HEK293 (cell line): ENCODE measurements at regions not wholly inside any gene's neighbourhood (a gene's known extent, or its start where the extent isn't known, plus 50 kb on each side); places are given as distances from the start of the nearest gene placed in this dataset.
"Not testable (repeated sequence)": the region's sequence is repeated elsewhere in the genome, so short reads cannot be mapped to it uniquely, and the experiment has no call there.

Source experiments
- CTCF ChIA-PET: fragments of 350-600 bp; formaldehyde crosslinking; extraction: SDS; loops from one replicate; lab custom pipeline; 2021; ENCODE audit warnings: antibody characterized with exemption; lab: Yijun Ruan, JAX
- POLR2A ChIA-PET: fragments of 300-600 bp; formaldehyde crosslinking; extraction: SDS; loops from one replicate; lab custom pipeline; 2020; ENCODE audit warnings: antibody characterized with exemption, inconsistent platforms; lab: Yijun Ruan, JAX
- H3K27ac ChIP-seq: fragments of 200-500 bp; sonication (Bioruptor generic); 2 replicates; pipeline ENCODE4 v1.5.1; 2014; ENCODE audit warnings: low read depth, low read length, control low read depth, inconsistent platforms; ENCODE audit errors: extremely low read depth
- H3K36me3 ChIP-seq, 2 experiments: fragments of 200-500 bp in 1 of 2; sonication (Bioruptor generic) in 1 of 2; 1 replicate in 1 of 2; 2 replicates in 1 of 2; pipeline ENCODE4 v1.5.1; 2014 to 2017; ENCODE audit warnings: inconsistent platforms in 2 of 2, low read length in 2 of 2; ENCODE audit not compliant: control insufficient read depth in 2 of 2, insufficient read depth in 1 of 2
- H3K4me1 ChIP-seq: fragments of 200-500 bp; sonication (Bioruptor generic); 2 replicates; pipeline ENCODE4 v1.5.1; 2014; ENCODE audit warnings: mild to moderate bottlenecking, low read length, inconsistent platforms; ENCODE audit not compliant: control insufficient read depth, insufficient read depth
- H3K4me3 ChIP-seq: 2 replicates; pipeline ENCODE4 v1.5.1; 2011; ENCODE audit warnings: low read depth, mild to moderate bottlenecking, control low read depth, low read length, moderate library complexity
- H3K9me3 ChIP-seq: fragments of 200-500 bp; sonication (Bioruptor generic); 2 replicates; pipeline ENCODE4 v1.5.1; 2014; ENCODE audit warnings: low read depth, low read length, inconsistent platforms; ENCODE audit not compliant: control insufficient read depth, insufficient read depth
- FEZF1 ChIP-seq: fragments of 450-650 bp; formaldehyde crosslinking; IDR thresholded peaks from 2 replicates; pipeline ENCODE4 v1.5.1; 2016; ENCODE audit warnings: missing biosample characterization, missing genetic modification characterization
- RBAK ChIP-seq: fragments of 450-650 bp; formaldehyde crosslinking; IDR thresholded peaks from 2 replicates; pipeline ENCODE4 v1.5.1; 2016; ENCODE audit warnings: missing biosample characterization, missing genetic modification characterization
- SALL2 ChIP-seq: fragments of 450-650 bp; formaldehyde crosslinking; IDR thresholded peaks from 2 replicates; pipeline ENCODE4 v1.5.0; 2017; ENCODE audit warnings: missing biosample characterization, mild to moderate bottlenecking, missing genetic modification characterization, borderline replicate concordance
- YY2 ChIP-seq: fragments of 450-650 bp; formaldehyde crosslinking; IDR thresholded peaks from 2 replicates; pipeline ENCODE4 v1.5.1; 2016; ENCODE audit warnings: missing biosample characterization, missing genetic modification characterization
- ZBTB17 ChIP-seq: fragments of 450-650 bp; formaldehyde crosslinking; IDR thresholded peaks from 2 replicates; pipeline ENCODE4 v1.5.1; 2016; ENCODE audit warnings: missing biosample characterization, missing genetic modification characterization
- ZBTB48 ChIP-seq: fragments of 450-650 bp; formaldehyde crosslinking; IDR thresholded peaks from 2 replicates; pipeline ENCODE4 v1.5.1; 2016; ENCODE audit warnings: missing biosample characterization, missing genetic modification characterization
- ZNF10 ChIP-seq: fragments of 450-650 bp; formaldehyde crosslinking; IDR thresholded peaks from 2 replicates; pipeline ENCODE4 v1.5.1; 2017; ENCODE audit warnings: missing biosample characterization, missing genetic modification characterization
- ZNF114 ChIP-seq: fragments of 450-650 bp; formaldehyde crosslinking; IDR thresholded peaks from 2 replicates; pipeline ENCODE4 v1.5.0; 2017; ENCODE audit warnings: missing biosample characterization, missing genetic modification characterization
- ZNF133 ChIP-seq: fragments of 450-650 bp; formaldehyde crosslinking; IDR thresholded peaks from 2 replicates; pipeline ENCODE4 v1.5.1; 2016; ENCODE audit warnings: missing biosample characterization, missing genetic modification characterization
- ZNF248 ChIP-seq: fragments of 450-650 bp; formaldehyde crosslinking; IDR thresholded peaks from 2 replicates; pipeline ENCODE4 v1.5.1; 2017; ENCODE audit warnings: missing biosample characterization, missing genetic modification characterization
- ZNF302 ChIP-seq: fragments of 450-650 bp; formaldehyde crosslinking; IDR thresholded peaks from 2 replicates; pipeline ENCODE4 v1.5.1; 2016; ENCODE audit warnings: missing biosample characterization, missing genetic modification characterization, low read depth
- ZNF366 ChIP-seq: fragments of 450-650 bp; formaldehyde crosslinking; conservative IDR thresholded peaks from 2 replicates; pipeline ENCODE4 v1.5.1; 2016; ENCODE audit warnings: missing biosample characterization, missing genetic modification characterization
- ZNF423 ChIP-seq: fragments of 450-650 bp; formaldehyde crosslinking; IDR thresholded peaks from 2 replicates; pipeline ENCODE4 v1.5.1; 2016; ENCODE audit warnings: missing biosample characterization, missing genetic modification characterization
- ZNF560 ChIP-seq: fragments of 450-650 bp; formaldehyde crosslinking; IDR thresholded peaks from 2 replicates; pipeline ENCODE4 v1.5.1; 2017; ENCODE audit warnings: missing biosample characterization, missing genetic modification characterization, borderline replicate concordance
- ZNF623 ChIP-seq: fragments of 450-650 bp; formaldehyde crosslinking; IDR thresholded peaks from 2 replicates; pipeline ENCODE4 v1.5.1; 2016; ENCODE audit warnings: missing biosample characterization, missing genetic modification characterization
- ZNF660 ChIP-seq: fragments of 450-650 bp; IDR thresholded peaks from 2 replicates; pipeline ENCODE4 v1.5.1; 2018; ENCODE audit warnings: missing biosample characterization, mild to moderate bottlenecking, missing genetic modification characterization
- ZNF707 ChIP-seq: fragments of 450-650 bp; formaldehyde crosslinking; IDR thresholded peaks from 2 replicates; pipeline ENCODE4 v1.5.1; 2016; ENCODE audit warnings: missing biosample characterization, missing genetic modification characterization
- ZNF76 ChIP-seq: fragments of 450-650 bp; formaldehyde crosslinking; IDR thresholded peaks from 2 replicates; pipeline ENCODE4; 2016; ENCODE audit warnings: low read depth, missing biosample characterization, missing genetic modification characterization, borderline replicate concordance
- ZNF776 ChIP-seq: fragments of 450-650 bp; formaldehyde crosslinking; IDR thresholded peaks from 2 replicates; pipeline ENCODE4 v1.5.0; 2017; ENCODE audit warnings: missing biosample characterization, missing genetic modification characterization, borderline replicate concordance
- ZNF791 ChIP-seq: fragments of 450-650 bp; formaldehyde crosslinking; IDR thresholded peaks from 2 replicates; pipeline ENCODE4 v1.5.1; 2016; ENCODE audit warnings: missing biosample characterization, missing genetic modification characterization
- ZNF837 ChIP-seq: fragments of 450-650 bp; formaldehyde crosslinking; IDR thresholded peaks from 2 replicates; pipeline ENCODE4 v1.5.1; 2016; ENCODE audit warnings: missing biosample characterization, missing genetic modification characterization
- ZSCAN30 ChIP-seq: fragments of 450-650 bp; IDR thresholded peaks from 2 replicates; pipeline ENCODE4 v1.5.1; 2018; ENCODE audit warnings: missing biosample characterization, mild to moderate bottlenecking, missing genetic modification characterization, moderate library complexity
- TF ChIP-seq, protein P1 (sequence below): IDR thresholded peaks from 2 replicates; pipeline ENCODE4 v1.6.1; 2011; ENCODE audit warnings: mild to moderate bottlenecking, low read depth, low read length, borderline replicate concordance
- TF ChIP-seq, protein P2 (sequence below): fragments of 450-650 bp; formaldehyde crosslinking; IDR thresholded peaks from 2 replicates; pipeline ENCODE4 v1.5.1; 2016; ENCODE audit warnings: missing biosample characterization, missing genetic modification characterization
- TF ChIP-seq, protein P3 (sequence below): fragments of 450-650 bp; formaldehyde crosslinking; IDR thresholded peaks from 2 replicates; pipeline ENCODE4 v1.5.1; 2016; ENCODE audit warnings: missing biosample characterization, missing genetic modification characterization
- TF ChIP-seq, protein P4 (sequence below): fragments of 450-650 bp; formaldehyde crosslinking; IDR thresholded peaks from 2 replicates; pipeline ENCODE4 v1.5.1; 2017; ENCODE audit warnings: missing biosample characterization, missing genetic modification characterization
- TF ChIP-seq, protein P5 (sequence below): fragments of 450-650 bp; formaldehyde crosslinking; IDR thresholded peaks from 2 replicates; pipeline ENCODE4 v1.5.1; 2016; ENCODE audit warnings: missing biosample characterization, missing genetic modification characterization

DNA sequence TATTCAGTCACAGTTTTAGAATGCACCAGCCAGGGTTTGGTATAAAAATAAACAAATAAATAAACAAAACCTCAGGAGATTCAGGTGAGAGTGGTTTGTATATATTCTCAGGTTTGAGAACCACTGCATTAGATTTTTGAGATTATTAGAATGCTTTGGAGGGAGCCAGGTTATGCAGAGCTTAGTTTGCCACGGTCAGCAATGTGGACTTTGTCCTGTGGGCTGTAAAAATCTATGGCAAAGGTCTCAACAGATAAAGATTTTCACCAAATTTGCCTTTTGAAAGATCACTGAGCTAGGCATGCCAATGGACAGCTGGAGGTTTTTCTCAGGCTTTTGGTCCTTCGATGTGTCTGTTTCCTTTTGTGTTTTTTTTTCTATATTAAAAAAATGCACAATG lies 650.1 kb upstream of the RAG2 start:
- Histone ChIP-seq H3K27ac (no peak overlapping the region), H3K36me3 (no peaks in the 10 kb centered on the region), H3K4me3 (no peak overlapping the region), H3K4me1 (no peaks in the 10 kb centered on the region), H3K9me3 (no peaks in the 10 kb centered on the region)
- no peak for TF ChIP-seq ZNF76 (tag by site-specific recombination)
- TF ChIP-seq, protein P1, sequence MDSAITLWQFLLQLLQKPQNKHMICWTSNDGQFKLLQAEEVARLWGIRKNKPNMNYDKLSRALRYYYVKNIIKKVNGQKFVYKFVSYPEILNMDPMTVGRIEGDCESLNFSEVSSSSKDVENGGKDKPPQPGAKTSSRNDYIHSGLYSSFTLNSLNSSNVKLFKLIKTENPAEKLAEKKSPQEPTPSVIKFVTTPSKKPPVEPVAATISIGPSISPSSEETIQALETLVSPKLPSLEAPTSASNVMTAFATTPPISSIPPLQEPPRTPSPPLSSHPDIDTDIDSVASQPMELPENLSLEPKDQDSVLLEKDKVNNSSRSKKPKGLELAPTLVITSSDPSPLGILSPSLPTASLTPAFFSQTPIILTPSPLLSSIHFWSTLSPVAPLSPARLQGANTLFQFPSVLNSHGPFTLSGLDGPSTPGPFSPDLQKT = no peak
- TF ChIP-seq, protein P2, sequence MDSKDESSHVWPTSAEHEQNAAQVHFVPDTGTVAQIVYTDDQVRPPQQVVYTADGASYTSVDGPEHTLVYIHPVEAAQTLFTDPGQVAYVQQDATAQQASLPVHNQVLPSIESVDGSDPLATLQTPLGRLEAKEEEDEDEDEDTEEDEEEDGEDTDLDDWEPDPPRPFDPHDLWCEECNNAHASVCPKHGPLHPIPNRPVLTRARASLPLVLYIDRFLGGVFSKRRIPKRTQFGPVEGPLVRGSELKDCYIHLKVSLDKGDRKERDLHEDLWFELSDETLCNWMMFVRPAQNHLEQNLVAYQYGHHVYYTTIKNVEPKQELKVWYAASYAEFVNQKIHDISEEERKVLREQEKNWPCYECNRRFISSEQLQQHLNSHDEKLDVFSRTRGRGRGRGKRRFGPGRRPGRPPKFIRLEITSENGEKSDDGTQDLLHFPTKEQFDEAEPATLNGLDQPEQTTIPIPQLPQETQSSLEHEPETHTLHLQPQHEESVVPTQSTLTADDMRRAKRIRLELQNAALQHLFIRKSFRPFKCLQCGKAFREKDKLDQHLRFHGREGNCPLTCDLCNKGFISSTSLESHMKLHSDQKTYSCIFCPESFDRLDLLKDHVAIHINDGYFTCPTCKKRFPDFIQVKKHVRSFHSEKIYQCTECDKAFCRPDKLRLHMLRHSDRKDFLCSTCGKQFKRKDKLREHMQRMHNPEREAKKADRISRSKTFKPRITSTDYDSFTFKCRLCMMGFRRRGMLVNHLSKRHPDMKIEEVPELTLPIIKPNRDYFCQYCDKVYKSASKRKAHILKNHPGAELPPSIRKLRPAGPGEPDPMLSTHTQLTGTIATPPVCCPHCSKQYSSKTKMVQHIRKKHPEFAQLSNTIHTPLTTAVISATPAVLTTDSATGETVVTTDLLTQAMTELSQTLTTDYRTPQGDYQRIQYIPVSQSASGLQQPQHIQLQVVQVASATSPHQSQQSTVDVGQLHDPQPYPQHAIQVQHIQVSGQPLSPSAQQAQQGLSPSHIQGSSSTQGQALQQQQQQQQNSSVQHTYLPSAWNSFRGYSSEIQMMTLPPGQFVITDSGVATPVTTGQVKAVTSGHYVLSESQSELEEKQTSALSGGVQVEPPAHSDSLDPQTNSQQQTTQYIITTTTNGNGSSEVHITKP (tag by site-specific recombination) = no peak
- TF ChIP-seq ZBTB48 (tag by site-specific recombination) = no peak
- no peak for TF ChIP-seq ZNF707 (tag by site-specific recombination)
- TF ChIP-seq ZBTB17 = no peak
- TF ChIP-seq ZNF133 (tag by site-specific recombination) = no peak
- TF ChIP-seq SALL2 (tag by site-specific recombination) = no peak
- no peak for TF ChIP-seq ZSCAN30 (tag by site-specific recombination)
- TF ChIP-seq ZNF660 (tag by site-specific recombination) = no peak
- TF ChIP-seq ZNF560 (tag by site-specific recombination) = no peak
- no peak for TF ChIP-seq ZNF366 (tag by site-specific recombination)
- no peak for TF ChIP-seq ZNF776 (tag by site-specific recombination)
- TF ChIP-seq, protein P3, sequence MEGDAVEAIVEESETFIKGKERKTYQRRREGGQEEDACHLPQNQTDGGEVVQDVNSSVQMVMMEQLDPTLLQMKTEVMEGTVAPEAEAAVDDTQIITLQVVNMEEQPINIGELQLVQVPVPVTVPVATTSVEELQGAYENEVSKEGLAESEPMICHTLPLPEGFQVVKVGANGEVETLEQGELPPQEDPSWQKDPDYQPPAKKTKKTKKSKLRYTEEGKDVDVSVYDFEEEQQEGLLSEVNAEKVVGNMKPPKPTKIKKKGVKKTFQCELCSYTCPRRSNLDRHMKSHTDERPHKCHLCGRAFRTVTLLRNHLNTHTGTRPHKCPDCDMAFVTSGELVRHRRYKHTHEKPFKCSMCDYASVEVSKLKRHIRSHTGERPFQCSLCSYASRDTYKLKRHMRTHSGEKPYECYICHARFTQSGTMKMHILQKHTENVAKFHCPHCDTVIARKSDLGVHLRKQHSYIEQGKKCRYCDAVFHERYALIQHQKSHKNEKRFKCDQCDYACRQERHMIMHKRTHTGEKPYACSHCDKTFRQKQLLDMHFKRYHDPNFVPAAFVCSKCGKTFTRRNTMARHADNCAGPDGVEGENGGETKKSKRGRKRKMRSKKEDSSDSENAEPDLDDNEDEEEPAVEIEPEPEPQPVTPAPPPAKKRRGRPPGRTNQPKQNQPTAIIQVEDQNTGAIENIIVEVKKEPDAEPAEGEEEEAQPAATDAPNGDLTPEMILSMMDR (tag by site-specific recombination) = no peak
- TF ChIP-seq ZNF837 (tag by site-specific recombination) = no peak
- ChIA-PET POLR2A (no interaction called here), CTCF (no interaction called here)

DNA sequence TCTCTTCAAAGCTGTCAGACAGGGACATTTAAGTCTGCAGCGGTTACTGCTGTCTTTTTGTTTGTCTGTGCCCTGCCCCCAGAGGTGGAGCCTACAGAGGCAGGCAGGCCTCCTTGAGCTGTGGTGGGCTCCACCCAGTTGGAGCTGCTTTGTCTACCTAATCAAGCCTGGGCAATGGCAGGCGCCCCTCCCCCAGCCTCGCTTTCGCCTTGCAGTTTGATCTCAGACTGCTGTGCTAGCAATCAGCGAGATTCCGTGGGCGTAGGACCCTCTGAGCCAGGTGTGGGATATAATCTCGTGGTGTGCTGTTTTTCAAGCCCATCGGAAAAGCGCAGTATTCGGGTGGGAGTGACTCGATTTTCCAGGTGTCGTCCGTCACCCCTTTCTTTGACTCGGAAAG lies 648.1 kb upstream of the RAG2 start:
- H3K4me3 ChIP-seq, H3K27ac ChIP-seq, H3K9me3 ChIP-seq, CTCF ChIA-PET, H3K36me3 ChIP-seq, H3K4me1 ChIP-seq, POLR2A ChIA-PET: not testable (repeated sequence)

DNA sequence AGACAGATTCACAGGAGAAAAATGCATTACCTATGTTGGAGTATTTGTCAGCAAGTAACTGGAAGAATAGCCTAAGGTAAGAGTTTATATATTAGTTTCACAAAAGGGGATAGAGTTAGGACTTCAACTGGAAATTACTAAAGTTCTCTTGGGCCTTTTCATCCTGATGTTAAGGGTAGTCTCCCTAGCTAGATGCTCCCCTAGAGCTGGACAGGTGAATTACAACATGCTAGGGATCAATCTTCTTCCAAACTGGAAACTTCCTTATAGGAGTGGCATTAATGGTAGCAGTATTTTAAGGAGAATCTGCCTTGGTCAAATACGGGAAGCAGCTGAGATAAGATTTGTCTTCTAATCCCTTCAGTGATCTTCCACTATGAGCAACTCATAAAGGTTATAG lies 632.8 kb upstream of the RAG2 start:
- POLR2A ChIA-PET = no interaction called here
- Histone ChIP-seq H3K9me3 (no peaks in the 10 kb centered on the region), H3K4me3 (no peak overlapping the region), H3K27ac (no peak overlapping the region), H3K36me3 (no peaks in the 10 kb centered on the region), H3K4me1 (no peaks in the 10 kb centered on the region)
- CTCF ChIA-PET = no interaction called here
- TF ChIP-seq, protein P4, sequence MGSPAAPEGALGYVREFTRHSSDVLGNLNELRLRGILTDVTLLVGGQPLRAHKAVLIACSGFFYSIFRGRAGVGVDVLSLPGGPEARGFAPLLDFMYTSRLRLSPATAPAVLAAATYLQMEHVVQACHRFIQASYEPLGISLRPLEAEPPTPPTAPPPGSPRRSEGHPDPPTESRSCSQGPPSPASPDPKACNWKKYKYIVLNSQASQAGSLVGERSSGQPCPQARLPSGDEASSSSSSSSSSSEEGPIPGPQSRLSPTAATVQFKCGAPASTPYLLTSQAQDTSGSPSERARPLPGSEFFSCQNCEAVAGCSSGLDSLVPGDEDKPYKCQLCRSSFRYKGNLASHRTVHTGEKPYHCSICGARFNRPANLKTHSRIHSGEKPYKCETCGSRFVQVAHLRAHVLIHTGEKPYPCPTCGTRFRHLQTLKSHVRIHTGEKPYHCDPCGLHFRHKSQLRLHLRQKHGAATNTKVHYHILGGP (tag by site-specific recombination) = no peak
- TF ChIP-seq RBAK (no peak), ZNF423 (tag by site-specific recombination) (no peak), FEZF1 (tag by site-specific recombination) (no peak), ZNF248 (tag by site-specific recombination) (no peak), ZNF10 (tag by site-specific recombination) (no peak), ZNF791 (tag by site-specific recombination) (no peak), YY2 (tag by site-specific recombination) (no peak), ZNF133 (tag by site-specific recombination) (no peak), ZNF623 (tag by site-specific recombination) (no peak), ZNF302 (no peak), ZNF114 (no peak)
- TF ChIP-seq, protein P5, sequence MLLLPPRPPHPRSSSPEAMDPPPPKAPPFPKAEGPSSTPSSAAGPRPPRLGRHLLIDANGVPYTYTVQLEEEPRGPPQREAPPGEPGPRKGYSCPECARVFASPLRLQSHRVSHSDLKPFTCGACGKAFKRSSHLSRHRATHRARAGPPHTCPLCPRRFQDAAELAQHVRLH (tag by site-specific recombination) = no peak
